ENCODE measurements at regions not wholly inside any gene's neighbourhood (a gene's known extent, or its start where the extent isn't known, plus 50 kb on each side); places are given as distances from the start of the nearest gene placed in this dataset.

GRCh38 chr4:17336986-17337385 lies 174.9 kb downstream of the QDPR start:
- H3K9ac ChIP-seq (ENCODE audit: low read length): no peak overlapping the region
- no peak for DNase-seq (ENCODE audit: low read depth)
- H3K4me1 ChIP-seq (ENCODE audit: control insufficient read depth, insufficient read depth, low read length): no peaks in the 10 kb centered on the region
- no peaks in the 10 kb centered on the region for H3K9me3 ChIP-seq (ENCODE audit: control insufficient read depth, low read length)
- H3K27me3 ChIP-seq (replicated peaks; ENCODE audit: control insufficient read depth, insufficient read depth, low read length): peaks cover 6% of the 10 kb centered on the region
- no peak overlapping the region for H3K4me3 ChIP-seq (ENCODE audit: low read length)
- H3K36me3 ChIP-seq (ENCODE audit: control insufficient read depth, insufficient read depth, low read length, severe bottlenecking): no peaks in the 10 kb centered on the region

DNA sequence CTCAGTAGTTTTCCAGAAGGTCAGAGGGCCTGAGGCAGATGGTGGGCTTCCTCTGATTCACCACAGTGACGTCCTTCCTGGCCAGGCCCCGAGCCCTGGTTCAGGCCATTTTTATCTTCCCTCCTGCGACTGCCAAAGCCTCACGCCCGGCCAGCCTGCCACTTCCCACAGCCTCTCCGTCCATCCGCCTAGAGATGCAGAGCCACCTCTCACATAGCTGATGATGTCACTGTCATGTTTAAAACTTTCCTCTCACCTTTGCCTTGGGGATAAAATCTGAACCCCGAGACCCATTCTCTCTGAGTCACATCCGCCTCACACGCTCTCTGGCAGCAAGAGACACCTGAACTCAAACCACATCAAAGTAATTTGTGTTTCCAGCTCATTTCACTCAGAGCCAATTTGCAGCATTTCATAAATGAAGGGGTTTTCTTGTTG lies 175.3 kb downstream of the QDPR start:
- Histone ChIP-seq H3K36me3 (ENCODE audit: control insufficient read depth, insufficient read depth, low read length, severe bottlenecking) (no peaks in the 10 kb centered on the region), H3K9me3 (ENCODE audit: control insufficient read depth, low read length) (no peaks in the 10 kb centered on the region), H3K9ac (ENCODE audit: low read length) (no peak overlapping the region), H3K4me1 (ENCODE audit: control insufficient read depth, insufficient read depth, low read length) (no peaks in the 10 kb centered on the region), H3K27me3 (replicated peaks; ENCODE audit: control insufficient read depth, insufficient read depth, low read length) (peaks cover 6% of the 10 kb centered on the region), H3K4me3 (ENCODE audit: low read length) (no peak overlapping the region)
- no peak for DNase-seq (ENCODE audit: low read depth)

GRCh38 chr4:17336069-17336468 lies 175.8 kb downstream of the QDPR start:
- Histone ChIP-seq H3K4me3 (ENCODE audit: low read length) (no peak overlapping the region), H3K9ac (ENCODE audit: low read length) (no peak overlapping the region), H3K27me3 (replicated peaks; ENCODE audit: control insufficient read depth, insufficient read depth, low read length) (peaks cover 6% of the 10 kb centered on the region), H3K4me1 (ENCODE audit: control insufficient read depth, insufficient read depth, low read length) (no peaks in the 10 kb centered on the region), H3K36me3 (ENCODE audit: control insufficient read depth, insufficient read depth, low read length, severe bottlenecking) (no peaks in the 10 kb centered on the region), H3K9me3 (ENCODE audit: control insufficient read depth, low read length) (no peaks in the 10 kb centered on the region)
- no peak for DNase-seq (ENCODE audit: low read depth)

- H3K27me3 ChIP-seq (replicated peaks; ENCODE audit: control insufficient read depth, insufficient read depth, low read length): peaks cover 6% of the 10 kb centered on the region
- H3K4me1 ChIP-seq (ENCODE audit: control insufficient read depth, insufficient read depth, low read length): no peaks in the 10 kb centered on the region
- no peak overlapping the region for H3K4me3 ChIP-seq (ENCODE audit: low read length)
- H3K9ac ChIP-seq (ENCODE audit: low read length): no peak overlapping the region
- no peak for DNase-seq (ENCODE audit: low read depth)
- no peaks in the 10 kb centered on the region for H3K36me3 ChIP-seq (ENCODE audit: control insufficient read depth, insufficient read depth, low read length, severe bottlenecking)
- no peaks in the 10 kb centered on the region for H3K9me3 ChIP-seq (ENCODE audit: control insufficient read depth, low read length)
Observed at GRCh38 chr4:17335371-17335770, 176.5 kb downstream of the QDPR start.

GRCh38 chr4:17332478-17332877 lies 179.4 kb downstream of the QDPR start:
- no peak overlapping the region for H3K9ac ChIP-seq (ENCODE audit: low read length)
- H3K4me1 ChIP-seq (ENCODE audit: control insufficient read depth, insufficient read depth, low read length): peaks cover 7% of the 10 kb centered on the region
- H3K9me3 ChIP-seq (ENCODE audit: control insufficient read depth, low read length): no peaks in the 10 kb centered on the region
- H3K36me3 ChIP-seq (ENCODE audit: control insufficient read depth, insufficient read depth, low read length, severe bottlenecking): no peaks in the 10 kb centered on the region
- no peak for DNase-seq (ENCODE audit: low read depth)
- peaks cover 6% of the 10 kb centered on the region for H3K27me3 ChIP-seq (replicated peaks; ENCODE audit: control insufficient read depth, insufficient read depth, low read length)
- no peak overlapping the region for H3K4me3 ChIP-seq (ENCODE audit: low read length)

GRCh38 chr4:17329046-17329445 lies 182.8 kb downstream of the QDPR start:
- no peak overlapping the region for H3K4me3 ChIP-seq (ENCODE audit: low read length)
- H3K9me3 ChIP-seq (ENCODE audit: control insufficient read depth, low read length): no peaks in the 10 kb centered on the region
- no peak overlapping the region for H3K9ac ChIP-seq (ENCODE audit: low read length)
- H3K36me3 ChIP-seq (ENCODE audit: control insufficient read depth, insufficient read depth, low read length, severe bottlenecking): no peaks in the 10 kb centered on the region
- peaks cover 3% of the 10 kb centered on the region for H3K27me3 ChIP-seq (replicated peaks; ENCODE audit: control insufficient read depth, insufficient read depth, low read length)
- no peak for DNase-seq (ENCODE audit: low read depth)
- H3K4me1 ChIP-seq (ENCODE audit: control insufficient read depth, insufficient read depth, low read length): peaks cover 14% of the 10 kb centered on the region

GRCh38 chr4:17328141-17328815 lies 183.6 kb downstream of the QDPR start:
- no peak overlapping the region for H3K4me3 ChIP-seq (ENCODE audit: low read length)
- H3K27me3 ChIP-seq (replicated peaks; ENCODE audit: control insufficient read depth, insufficient read depth, low read length): peaks cover 3% of the 10 kb centered on the region
- H3K4me1 ChIP-seq (ENCODE audit: control insufficient read depth, insufficient read depth, low read length): peaks cover 17% of the 10 kb centered on the region
- H3K9me3 ChIP-seq (ENCODE audit: control insufficient read depth, low read length): no peaks in the 10 kb centered on the region
- H3K9ac ChIP-seq (ENCODE audit: low read length): no peak overlapping the region
- H3K36me3 ChIP-seq (ENCODE audit: control insufficient read depth, insufficient read depth, low read length, severe bottlenecking): no peaks in the 10 kb centered on the region
- no peak for DNase-seq (ENCODE audit: low read depth)

DNA sequence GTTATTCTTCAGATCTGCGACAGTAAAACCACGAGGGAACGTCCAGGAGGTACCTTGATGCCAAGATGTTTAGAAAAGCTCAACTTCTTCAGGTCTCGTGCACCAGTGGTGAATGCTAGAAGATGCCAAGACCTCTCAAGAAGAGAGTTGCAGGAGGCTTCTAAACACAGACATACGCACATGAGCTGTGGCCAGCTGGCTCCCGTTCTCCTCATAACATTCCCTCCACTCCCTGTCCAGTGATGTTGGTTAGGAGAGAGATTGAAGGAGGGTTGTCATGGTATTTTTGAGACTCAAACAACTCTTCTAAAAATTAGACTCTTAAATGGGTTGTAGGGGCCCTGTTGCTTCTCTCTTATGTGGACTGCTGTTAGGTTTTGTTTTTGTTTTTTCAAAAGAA lies 184.3 kb downstream of the QDPR start:
- H3K36me3 ChIP-seq (ENCODE audit: control insufficient read depth, insufficient read depth, low read length, severe bottlenecking): no peaks in the 10 kb centered on the region
- no peaks in the 10 kb centered on the region for H3K27me3 ChIP-seq (replicated peaks; ENCODE audit: control insufficient read depth, insufficient read depth, low read length)
- H3K4me3 ChIP-seq (ENCODE audit: low read length): no peak overlapping the region
- no peak for DNase-seq (ENCODE audit: low read depth)
- peaks cover 17% of the 10 kb centered on the region for H3K4me1 ChIP-seq (ENCODE audit: control insufficient read depth, insufficient read depth, low read length)
- H3K9ac ChIP-seq (ENCODE audit: low read length): no peak overlapping the region
- peaks cover 6% of the 10 kb centered on the region for H3K9me3 ChIP-seq (ENCODE audit: control insufficient read depth, low read length)

GRCh38 chr4:17326756-17327155 lies 185.1 kb downstream of the QDPR start:
- Histone ChIP-seq H3K27me3 (replicated peaks; ENCODE audit: control insufficient read depth, insufficient read depth, low read length) (no peaks in the 10 kb centered on the region), H3K4me3 (ENCODE audit: low read length) (no peak overlapping the region), H3K36me3 (ENCODE audit: control insufficient read depth, insufficient read depth, low read length, severe bottlenecking) (no peaks in the 10 kb centered on the region), H3K4me1 (ENCODE audit: control insufficient read depth, insufficient read depth, low read length) (peaks cover 17% of the 10 kb centered on the region), H3K9ac (ENCODE audit: low read length) (no peak overlapping the region), H3K9me3 (ENCODE audit: control insufficient read depth, low read length) (peaks cover 11% of the 10 kb centered on the region)
- DNase-seq (ENCODE audit: low read depth): no peak

GRCh38 chr4:17325098-17325497 lies 186.8 kb downstream of the QDPR start:
- H3K9ac ChIP-seq (ENCODE audit: low read length): peak overlapping the region; percentile 56
- no peak overlapping the region for H3K4me3 ChIP-seq (ENCODE audit: low read length)
- H3K4me1 ChIP-seq (ENCODE audit: control insufficient read depth, insufficient read depth, low read length): peaks cover 17% of the 10 kb centered on the region
- no peak for DNase-seq (ENCODE audit: low read depth)
- H3K36me3 ChIP-seq (ENCODE audit: control insufficient read depth, insufficient read depth, low read length, severe bottlenecking): no peaks in the 10 kb centered on the region
- H3K27me3 ChIP-seq (replicated peaks; ENCODE audit: control insufficient read depth, insufficient read depth, low read length): no peaks in the 10 kb centered on the region
- H3K9me3 ChIP-seq (ENCODE audit: control insufficient read depth, low read length): peaks cover 28% of the 10 kb centered on the region

GRCh38 chr4:17324386-17324830 lies 187.5 kb downstream of the QDPR start:
- H3K4me3 ChIP-seq (ENCODE audit: low read length): peak overlapping the region; percentile 55
- peaks cover 35% of the 10 kb centered on the region for H3K9me3 ChIP-seq (ENCODE audit: control insufficient read depth, low read length)
- H3K9ac ChIP-seq (ENCODE audit: low read length): peak overlapping the region; percentile 56
- H3K36me3 ChIP-seq (ENCODE audit: control insufficient read depth, insufficient read depth, low read length, severe bottlenecking): no peaks in the 10 kb centered on the region
- no peaks in the 10 kb centered on the region for H3K27me3 ChIP-seq (replicated peaks; ENCODE audit: control insufficient read depth, insufficient read depth, low read length)
- H3K4me1 ChIP-seq (ENCODE audit: control insufficient read depth, insufficient read depth, low read length): peaks cover 17% of the 10 kb centered on the region
- DNase-seq (ENCODE audit: low read depth): peak; percentile 86
